Aorta (tissue), 5 donors: ENCODE measurements at regions not wholly inside any gene's neighbourhood (a gene's known extent, or its start where the extent isn't known, plus 50 kb on each side); places are given as distances from the start of the nearest gene placed in this dataset.

Experiments
- ATAC-seq: fragments of 200-7000 bp; cut with Tn5 transposase; one replicate; pipeline ENCODE4 v1.9.1; 2022; ENCODE audit warnings: moderate library complexity; ENCODE audit not compliant: low FRiP score
- DNase-seq, 2 donors: peaks; one replicate each; pipeline ENCODE4 v3.0.0-alpha.2; 2020
- H3K27ac ChIP-seq, 2 donors: one replicate each; pipeline ENCODE4 v1.5.1; 2013; ENCODE audit warnings: low read length in 2 of 2, mild to moderate bottlenecking in 2 of 2, moderate library complexity in 2 of 2, control low read depth in 1 of 2, inconsistent platforms in 1 of 2, low read depth in 1 of 2
- H3K27me3 ChIP-seq, 2 donors: one replicate each; pipeline ENCODE4 v1.6.1; 2013; ENCODE audit warnings: control low read depth in 1 of 2, low read length in 1 of 2, mild to moderate bottlenecking in 1 of 2, moderate library complexity in 1 of 2; ENCODE audit not compliant: insufficient read depth in 2 of 2, control insufficient read depth in 1 of 2
- H3K36me3 ChIP-seq, 2 donors: one replicate each; pipeline ENCODE4 v1.6.1; 2013; ENCODE audit warnings: control low read depth in 1 of 2, low read length in 1 of 2, mild to moderate bottlenecking in 1 of 2; ENCODE audit not compliant: insufficient read depth in 2 of 2, control insufficient read depth in 1 of 2
- H3K4me1 ChIP-seq, 2 donors: one replicate each; pipeline ENCODE4 v1.6.1; 2013; ENCODE audit warnings: low read length in 2 of 2, control low read depth in 1 of 2, mild to moderate bottlenecking in 1 of 2, moderate library complexity in 1 of 2; ENCODE audit not compliant: insufficient read depth in 2 of 2, control insufficient read depth in 1 of 2
- H3K4me3 ChIP-seq, 2 donors: one replicate each; pipeline ENCODE4 v1.5.1; 2013; ENCODE audit warnings: low read length in 2 of 2, control low read depth in 1 of 2, mild to moderate bottlenecking in 1 of 2
- H3K9me3 ChIP-seq: one replicate; pipeline ENCODE4 v1.6.1; 2013; ENCODE audit warnings: mild to moderate bottlenecking, low read length; ENCODE audit not compliant: control insufficient read depth
- WGBS, 2 donors: extraction: QIAGEN DNeasy Blood & Tissue Kit; methylation state at CpG; one replicate each; pipeline ENCODE4 v1.1.7; 2013; 5-methylcytosine and 5-hydroxymethylcytosine counted together
- intact Hi-C, 2 donors: fragments of 100-400 bp; cut with DNase I; formaldehyde crosslinking; loops; one replicate each; pipeline versions ENCODE4 v1.14.2 to v1.15.0; 2022
- donor health status: healthy with polysubstance abuse.
- donor health status: Bipolar disorder and iron deficiency.
- donor health status: DM: no; HTN: no; CAD: no.
- donor health status: DM: no; HTN: no; CAD: no.
- donor health status: DM: yes; HTN: yes; CAD: no.

DNA sequence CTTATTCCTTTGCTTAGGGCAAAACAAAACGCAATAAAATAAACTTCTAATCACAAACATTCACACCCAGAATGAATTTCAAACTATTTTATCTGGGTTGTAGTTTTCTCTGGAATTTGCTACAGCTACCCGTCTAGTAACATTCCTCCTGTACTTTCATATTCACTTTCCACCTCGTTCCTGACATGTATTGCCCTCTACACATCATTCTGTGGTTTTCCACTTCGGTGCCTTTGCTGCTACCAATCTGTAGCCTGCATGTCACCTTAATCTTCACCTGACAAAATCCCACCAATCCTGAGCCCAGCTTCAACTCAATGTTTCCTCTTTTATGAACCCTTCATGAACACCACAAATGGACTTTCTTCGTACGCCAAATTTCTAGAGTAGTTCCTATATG is 694.1 kb upstream of the C9orf72 start:
- ATAC-seq (no peak), DNase-seq (no peak)
- no peaks in the 10 kb centered on the region for H3K27me3 ChIP-seq
- H3K36me3 ChIP-seq = no peaks in the 10 kb centered on the region
- intact Hi-C loops = no loop called here
- H3K9me3 ChIP-seq = no peaks in the 10 kb centered on the region
- WGBS, 2 donors = 66 to 72% methylated on average over 6 of the region's 6 CpGs
- H3K4me3 ChIP-seq = no peak overlapping the region
- no peak overlapping the region for H3K27ac ChIP-seq
- H3K4me1 ChIP-seq = no peaks in the 10 kb centered on the region

DNA sequence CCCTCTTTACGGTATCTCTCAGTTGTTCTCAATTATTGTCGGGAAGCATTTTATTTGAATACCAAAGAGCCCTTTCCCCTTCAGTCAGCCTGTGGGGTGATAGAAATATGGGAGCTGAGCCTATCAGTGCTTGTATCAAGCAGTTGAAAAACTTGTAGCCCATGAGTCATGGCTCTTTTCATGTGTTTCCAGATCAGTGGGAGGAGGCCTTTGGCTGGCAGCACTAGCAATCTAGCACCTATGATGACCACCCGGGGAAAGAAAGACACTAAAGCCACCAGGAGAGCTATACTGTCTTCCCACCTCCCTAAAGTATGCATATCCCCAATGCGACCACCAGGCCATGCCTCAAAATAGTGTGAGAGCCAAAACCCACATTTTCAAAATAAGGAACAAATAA is 696.9 kb upstream of the C9orf72 start:
- no peaks in the 10 kb centered on the region for H3K9me3 ChIP-seq
- no peak overlapping the region for H3K4me3 ChIP-seq
- DNase-seq = no peak
- no peaks in the 10 kb centered on the region for H3K36me3 ChIP-seq
- no peaks in the 10 kb centered on the region for H3K4me1 ChIP-seq
- no peak overlapping the region for H3K27ac ChIP-seq
- no peaks in the 10 kb centered on the region for H3K27me3 ChIP-seq
- WGBS, 2 donors = 82% methylated on average over 4 of the region's 4 CpGs
- intact Hi-C loops = no loop called here
- ATAC-seq = no peak

DNA sequence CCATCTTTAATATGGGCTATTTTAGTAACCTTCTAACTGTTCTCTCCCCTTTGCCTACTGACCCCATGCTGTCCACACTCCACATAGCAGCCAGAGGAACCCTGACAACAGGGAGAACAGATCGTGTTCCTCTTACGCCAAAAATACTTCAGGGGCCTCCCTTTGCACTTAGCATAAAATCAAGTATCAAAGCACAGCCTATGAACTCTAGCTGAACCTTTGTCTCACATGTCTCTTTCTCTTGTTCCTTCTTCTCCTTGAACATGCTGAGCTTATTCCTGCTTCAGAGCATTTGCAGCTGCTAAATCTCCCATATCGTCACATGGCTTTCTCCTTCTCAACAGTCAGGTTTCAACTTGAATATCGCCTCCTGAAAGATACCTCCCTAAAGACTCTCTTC is 698.8 kb upstream of the C9orf72 start:
- Histone ChIP-seq H3K4me3 (no peak overlapping the region), H3K27me3 (no peaks in the 10 kb centered on the region), H3K36me3 (no peaks in the 10 kb centered on the region), H3K9me3 (no peaks in the 10 kb centered on the region), H3K27ac (no peak overlapping the region), H3K4me1 (no peaks in the 10 kb centered on the region)
- intact Hi-C loops = no loop called here
- 72 to 74% methylated on average over 4 of the region's 4 CpGs for WGBS, 2 donors
- no peak for DNase-seq
- no peak for ATAC-seq

DNA sequence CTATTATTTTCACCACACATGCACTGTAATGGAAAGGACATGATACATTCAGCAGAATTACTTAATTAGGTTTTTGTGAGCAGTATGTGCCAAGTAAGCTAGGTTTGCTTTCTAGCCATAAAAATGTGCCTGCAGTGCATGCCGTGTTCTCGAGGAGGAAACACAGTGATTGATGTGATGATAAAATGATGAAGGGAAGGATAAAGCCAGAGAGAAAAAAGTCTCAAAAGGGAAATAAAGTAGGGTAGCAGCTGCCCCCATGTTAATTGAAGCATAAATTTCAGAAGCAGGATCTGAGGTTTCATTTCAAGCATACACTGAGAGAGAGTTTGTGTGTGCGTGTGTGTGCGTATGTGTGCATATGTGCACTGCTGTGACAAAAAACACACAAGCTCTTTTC is 714.2 kb upstream of the C9orf72 start:
- H3K4me3 ChIP-seq = no peak overlapping the region
- ATAC-seq (no peak), DNase-seq (no peak)
- H3K36me3 ChIP-seq = no peaks in the 10 kb centered on the region
- no peaks in the 10 kb centered on the region for H3K4me1 ChIP-seq
- WGBS, 2 donors = 45 to 48% methylated on average over 4 of the region's 4 CpGs
- no peak overlapping the region for H3K27ac ChIP-seq
- intact Hi-C loops = no loop called here
- no peaks in the 10 kb centered on the region for H3K9me3 ChIP-seq
- H3K27me3 ChIP-seq = peaks cover 0 to 3% of the 10 kb centered on the region in 2 donors

DNA sequence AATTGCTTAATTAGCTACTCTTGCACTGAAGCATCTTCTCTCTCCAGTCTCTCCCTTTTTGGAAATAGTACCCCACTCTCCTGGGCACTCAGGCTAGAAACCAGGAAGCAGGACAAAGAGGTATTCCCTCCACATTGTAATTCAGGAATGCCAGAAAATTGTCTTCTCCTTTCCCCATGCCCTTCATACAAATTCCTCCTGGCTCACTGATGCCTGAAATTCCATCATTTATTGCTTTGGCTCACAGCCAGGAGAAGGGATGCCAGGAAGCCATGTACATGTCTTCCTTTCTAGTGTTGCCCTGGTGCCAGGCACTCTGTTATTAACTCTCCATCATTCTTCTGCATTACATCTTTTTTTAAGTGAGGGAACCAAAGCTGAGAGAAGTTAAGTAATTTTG is 716.5 kb upstream of the C9orf72 start:
- intact Hi-C loops = no loop called here
- Histone ChIP-seq H3K9me3 (no peaks in the 10 kb centered on the region), H3K4me1 (no peaks in the 10 kb centered on the region), H3K4me3 (no peak overlapping the region), H3K27me3 (peaks cover 0 to 3% of the 10 kb centered on the region in 2 donors), H3K27ac (no peak overlapping the region), H3K36me3 (no peaks in the 10 kb centered on the region)
- no peak for DNase-seq
- no peak for ATAC-seq

DNA sequence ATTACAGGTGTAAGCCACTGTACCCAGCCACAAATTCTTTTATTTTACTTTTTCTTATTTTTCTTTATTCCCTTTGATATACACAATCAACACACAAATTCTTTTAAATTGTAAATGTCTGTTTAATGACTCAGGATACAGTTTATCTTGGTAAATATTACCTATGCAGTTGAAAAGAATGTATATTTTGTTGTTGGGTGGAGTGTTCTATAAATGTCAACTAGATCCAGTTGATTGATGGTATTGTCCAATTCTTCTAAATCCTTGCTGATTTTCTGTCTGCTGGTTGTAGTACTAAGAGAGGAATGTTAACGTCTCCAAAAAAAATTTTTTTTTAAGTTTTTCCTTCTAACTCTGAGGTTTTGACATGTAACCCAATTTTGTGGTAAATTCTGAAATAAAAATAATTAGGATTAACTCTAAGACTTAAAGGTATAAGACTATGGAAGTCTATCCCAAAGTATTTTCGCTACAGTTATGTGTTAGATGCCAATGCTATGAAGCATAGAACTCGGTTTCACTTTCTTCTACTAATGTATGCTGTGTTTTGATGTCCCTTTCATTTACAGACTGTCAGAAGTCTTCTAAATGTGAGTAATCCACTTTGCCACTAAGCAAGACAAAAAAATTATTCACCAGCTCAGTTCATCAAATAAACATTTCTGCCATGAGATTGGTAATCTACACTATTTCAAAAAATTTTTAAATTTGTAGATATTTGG is 720.2 kb upstream of the C9orf72 start:
- Histone ChIP-seq H3K27ac (no peak overlapping the region), H3K4me1 (no peaks in the 10 kb centered on the region), H3K4me3 (no peak overlapping the region), H3K27me3 (peaks cover 0 to 3% of the 10 kb centered on the region in 2 donors), H3K9me3 (no peaks in the 10 kb centered on the region), H3K36me3 (no peaks in the 10 kb centered on the region)
- intact Hi-C loops = no loop called here
- 63 to 67% methylated on average over 3 of the region's 3 CpGs for WGBS, 2 donors
- ATAC-seq (no peak), DNase-seq (no peak)

DNA sequence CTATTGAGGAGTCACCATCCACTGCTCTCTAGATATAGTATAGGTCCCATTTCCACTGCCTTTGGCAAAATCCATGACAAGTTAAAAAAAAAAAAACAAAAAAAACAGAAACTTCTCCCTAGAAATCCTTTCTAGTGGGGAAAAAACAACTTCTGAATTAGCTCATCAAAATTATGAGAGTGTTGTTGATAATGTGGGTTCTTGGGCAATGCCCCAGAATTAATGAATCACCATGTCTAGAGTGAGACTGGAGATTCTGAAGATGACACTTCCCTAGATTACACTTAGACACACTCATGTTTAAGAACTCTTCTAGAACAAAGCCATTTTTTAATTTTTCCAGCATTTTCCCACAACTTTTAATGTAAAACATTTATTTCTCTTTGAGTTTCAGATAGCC is 728.0 kb upstream of the C9orf72 start:
- H3K36me3 ChIP-seq = no peaks in the 10 kb centered on the region
- ATAC-seq (no peak), DNase-seq (no peak)
- H3K9me3 ChIP-seq = no peaks in the 10 kb centered on the region
- intact Hi-C loops = loop anchor here in 1 of 2 donors (10.0 kb wide), 1 partner anchor 64 kb away; no protein-coding TSS in a partner anchor
- H3K27ac ChIP-seq = no peak overlapping the region
- H3K4me3 ChIP-seq = no peak overlapping the region
- H3K27me3 ChIP-seq = no peaks in the 10 kb centered on the region
- no peaks in the 10 kb centered on the region for H3K4me1 ChIP-seq

DNA sequence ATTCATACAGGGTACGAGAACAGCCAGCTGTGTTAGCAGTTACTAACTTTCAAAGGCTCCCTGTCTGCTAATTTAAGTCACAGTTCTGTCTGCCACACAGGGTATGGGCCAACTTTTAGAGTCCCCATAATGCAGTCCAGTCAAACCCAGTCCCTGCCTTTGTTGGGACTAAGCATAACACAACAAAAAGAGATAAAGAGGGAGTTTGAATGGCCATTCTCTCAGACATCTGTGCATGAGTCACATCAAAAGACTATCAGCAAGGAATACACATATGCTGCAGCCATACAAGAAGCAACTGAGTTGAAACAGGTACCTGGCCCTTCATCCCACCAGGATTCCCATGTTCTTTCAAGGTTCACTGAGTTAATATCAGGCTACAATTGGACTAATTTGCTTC is 744.5 kb upstream of the C9orf72 start:
- intact Hi-C loops = no loop called here
- no peaks in the 10 kb centered on the region for H3K4me1 ChIP-seq
- WGBS, 2 donors = 65 to 87% methylated on average over 1 of the region's 1 CpG
- H3K27me3 ChIP-seq = no peaks in the 10 kb centered on the region
- no peak overlapping the region for H3K4me3 ChIP-seq
- no peak overlapping the region for H3K27ac ChIP-seq
- H3K36me3 ChIP-seq = no peaks in the 10 kb centered on the region
- ATAC-seq (no peak), DNase-seq (no peak)
- H3K9me3 ChIP-seq = no peaks in the 10 kb centered on the region

DNA sequence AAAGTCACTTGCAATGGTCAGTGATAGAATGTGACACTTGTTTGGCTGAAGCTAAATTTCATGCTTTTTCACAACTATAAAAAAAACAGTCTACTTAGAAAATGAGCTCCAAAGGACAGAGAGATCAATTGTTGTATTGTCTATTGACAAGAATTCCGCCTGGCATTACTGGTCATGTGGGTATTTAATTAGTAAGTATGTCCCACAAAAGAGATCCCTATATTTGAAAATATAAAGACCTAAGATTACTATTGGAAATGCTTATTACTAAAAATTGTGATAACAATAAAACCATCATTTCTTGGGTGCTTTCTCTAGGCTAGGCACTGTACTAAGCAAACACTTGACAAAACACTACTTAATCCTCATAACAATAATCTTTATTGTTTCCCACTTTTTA is 745.2 kb upstream of the C9orf72 start:
- Histone ChIP-seq H3K9me3 (no peaks in the 10 kb centered on the region), H3K27ac (no peak overlapping the region), H3K27me3 (no peaks in the 10 kb centered on the region), H3K36me3 (no peaks in the 10 kb centered on the region), H3K4me1 (no peaks in the 10 kb centered on the region), H3K4me3 (no peak overlapping the region)
- DNase-seq (no peak), ATAC-seq (no peak)
- intact Hi-C loops = no loop called here
- 64 to 68% methylated on average over 1 of the region's 1 CpG for WGBS, 2 donors
